HG02642 (cell line): ENCODE measurements at regions not wholly inside any gene's neighbourhood (a gene's known extent, or its start where the extent isn't known, plus 50 kb on each side); places are given as distances from the start of the nearest gene placed in this dataset.
A peak's percentile ranks its signal among the peaks of the same experiment; 100 is the strongest.

Experiments
- ATAC-seq: cut with Tn5 transposase; IDR thresholded peaks from one replicate; pipeline ENCODE4 v1.9.1; 2021; ENCODE audit warnings: mild to moderate bottlenecking; ENCODE audit not compliant: unreplicated experiment, poor library complexity

DNA sequence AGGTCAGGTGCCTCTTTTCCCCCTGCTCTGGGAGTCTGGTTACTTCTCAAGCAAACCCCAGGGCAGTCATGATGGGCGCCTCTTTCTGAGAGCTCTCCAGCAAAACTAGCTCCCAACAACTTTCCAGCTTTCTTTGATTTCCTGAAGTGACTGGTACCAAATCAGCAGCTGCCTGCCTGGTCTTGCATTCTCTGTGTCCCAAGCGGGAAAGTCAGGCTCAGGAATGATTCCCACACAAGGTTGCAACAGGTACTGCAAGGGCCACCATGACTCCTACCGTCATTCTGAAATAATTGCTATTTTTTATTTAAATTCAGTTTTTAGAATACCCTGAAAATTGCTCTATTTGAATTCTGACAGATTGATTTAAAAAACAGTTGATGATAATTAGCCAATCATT is 658.7 kb downstream of the SQOR start:
- ATAC-seq, result no peak

DNA sequence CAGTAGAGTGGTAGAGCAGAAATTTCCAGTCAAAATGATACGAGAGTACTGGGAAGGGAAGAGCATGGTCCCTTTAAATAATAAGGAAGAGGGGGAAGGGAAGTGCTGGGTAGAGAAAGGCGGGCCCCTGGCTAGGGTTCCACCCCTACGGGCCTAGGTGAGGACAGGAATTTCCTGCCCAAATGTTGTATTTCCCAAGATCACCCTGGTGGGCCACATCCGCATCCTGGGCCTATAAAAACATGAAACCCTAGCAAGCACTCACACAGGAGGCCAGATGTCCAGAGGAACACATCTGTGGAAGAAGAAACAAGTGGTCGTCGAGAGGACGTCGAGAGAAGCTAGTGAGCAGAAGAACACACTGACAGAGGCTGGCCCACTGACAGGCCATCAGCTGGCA is 661.2 kb downstream of the SQOR start:
- no peak for ATAC-seq

DNA sequence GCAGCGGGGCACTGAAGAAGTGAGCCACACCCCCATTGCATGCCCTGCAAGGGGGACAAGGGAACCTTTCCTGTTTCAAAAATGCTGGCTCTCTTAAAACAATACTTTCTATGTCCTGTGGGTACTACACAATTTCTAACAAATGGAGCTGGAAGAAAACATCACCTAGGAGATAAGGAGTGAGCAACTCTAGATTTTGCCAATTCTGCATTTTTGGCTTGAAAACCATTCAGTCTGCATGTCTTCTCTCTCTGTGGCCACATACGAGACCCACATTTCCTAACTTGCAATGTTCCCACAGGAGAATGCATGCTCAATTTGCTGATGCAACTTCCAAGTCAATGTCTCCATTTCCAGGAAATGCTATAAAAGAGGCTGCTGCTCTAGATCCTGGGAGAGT is 662.0 kb downstream of the SQOR start:
- no peak for ATAC-seq

DNA sequence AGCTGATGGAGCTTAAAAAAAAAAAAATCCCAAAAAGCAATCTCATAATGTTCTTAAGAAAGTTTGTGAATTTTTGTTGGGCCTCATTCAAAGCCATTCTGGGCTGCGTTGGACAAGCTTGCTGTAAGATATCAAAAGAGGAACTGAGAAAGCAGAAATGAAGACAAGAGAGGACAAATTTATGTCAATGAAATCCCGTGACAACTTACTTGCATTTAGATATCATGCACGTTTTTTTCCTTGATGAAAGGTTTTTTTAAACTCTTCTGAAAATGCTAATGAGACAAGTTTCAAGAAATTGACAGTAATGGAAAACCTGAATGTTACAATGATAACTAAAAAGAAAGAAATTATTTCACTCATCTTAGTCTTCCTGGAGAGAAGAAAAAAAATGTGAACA is 662.9 kb downstream of the SQOR start:
- ATAC-seq, result peak; percentile 90

DNA sequence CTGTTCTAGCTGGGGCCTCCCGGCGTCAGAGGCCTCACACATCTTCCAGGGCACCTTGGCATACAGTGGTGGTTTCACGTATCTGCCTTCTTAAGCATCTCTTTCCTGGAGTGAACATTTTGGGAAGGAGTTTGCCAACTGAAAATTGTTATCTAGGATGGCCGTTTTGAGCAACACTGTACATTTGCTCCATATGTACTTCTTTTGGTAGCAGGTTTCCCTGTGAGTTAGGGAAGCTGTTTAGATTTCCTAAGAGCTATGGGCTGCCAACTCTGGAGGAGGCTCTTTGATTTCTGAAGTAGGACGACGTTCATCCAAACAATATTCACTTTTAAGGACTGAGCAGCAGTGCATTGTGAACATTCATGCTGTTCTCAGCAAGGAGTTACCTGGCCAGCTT is 665.9 kb downstream of the SQOR start:
- ATAC-seq, result no peak

DNA sequence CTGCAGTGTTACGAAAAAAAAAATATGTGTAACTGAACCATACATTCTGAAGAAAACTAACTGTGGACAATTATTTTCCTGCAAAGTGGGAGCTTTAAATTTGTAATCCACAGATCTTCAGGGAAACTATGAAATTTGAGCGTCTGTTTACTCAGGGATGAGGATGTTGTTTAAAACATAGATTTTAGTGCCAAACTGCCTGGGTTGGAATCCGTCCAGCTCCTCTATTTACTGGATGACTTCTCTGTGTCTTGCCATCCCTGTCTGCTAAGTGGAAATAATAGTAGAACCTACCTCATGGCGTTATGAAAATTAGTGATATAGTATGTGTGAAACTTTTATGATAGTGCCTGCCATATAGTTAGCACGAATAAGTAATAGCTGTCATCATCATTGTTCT is 666.5 kb downstream of the SQOR start:
- ATAC-seq, result no peak

DNA sequence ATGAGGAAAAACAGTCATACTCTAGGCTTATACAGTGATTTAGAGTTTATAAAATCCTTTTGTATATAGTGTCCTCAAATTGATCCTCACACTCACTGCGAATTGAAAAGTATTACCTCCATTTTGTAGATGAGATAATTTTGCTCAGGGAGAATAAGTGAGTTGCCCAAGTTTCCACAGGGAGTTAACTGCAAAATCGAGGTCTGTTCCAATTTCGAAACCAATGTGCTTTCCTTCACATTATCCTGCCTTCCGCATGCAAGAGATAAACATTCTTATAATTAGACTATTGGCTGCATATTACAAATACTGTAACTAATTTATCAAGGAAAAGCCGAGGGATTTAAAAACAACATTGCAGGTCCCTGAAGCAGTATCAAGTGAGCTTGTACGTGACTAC is 667.0 kb downstream of the SQOR start:
- no peak for ATAC-seq

DNA sequence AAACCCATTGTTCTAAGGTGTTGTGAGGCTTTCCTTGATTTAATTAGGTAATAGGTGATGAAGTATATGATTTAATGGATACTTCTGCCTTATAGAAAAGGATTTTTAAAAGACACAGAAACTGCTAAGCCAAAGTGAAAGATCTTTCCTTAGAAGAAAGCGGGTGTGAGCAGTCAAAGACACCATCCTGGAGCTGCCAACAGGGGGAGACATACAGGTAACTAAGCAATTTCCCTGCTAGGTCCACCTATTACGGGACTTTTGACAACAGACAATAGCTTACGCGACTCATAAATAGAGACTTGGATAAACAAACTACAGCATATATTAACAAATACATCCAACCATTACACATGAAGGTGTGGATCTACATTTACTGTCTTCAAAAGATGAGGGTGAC is 669.5 kb downstream of the SQOR start:
- no peak for ATAC-seq

DNA sequence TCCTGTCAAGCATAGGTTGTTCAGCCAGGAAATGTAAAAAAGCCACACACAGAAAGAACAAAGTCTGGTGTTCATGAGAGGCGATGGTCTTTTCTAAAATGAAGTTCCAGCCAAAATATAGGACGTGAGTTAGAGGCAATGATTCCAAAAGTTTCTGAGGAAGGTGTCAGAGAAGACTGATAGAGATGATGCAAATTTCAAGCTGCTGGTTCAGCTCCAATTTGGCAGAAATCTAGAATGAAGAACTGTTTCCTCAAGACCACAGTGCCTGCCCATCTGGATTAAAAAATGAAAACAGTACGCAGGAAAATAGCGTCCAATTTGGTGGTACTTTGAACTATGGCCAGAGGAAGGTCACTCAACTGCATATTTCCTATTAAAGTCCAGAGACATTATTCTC is 672.9 kb downstream of the SQOR start:
- no peak for ATAC-seq

DNA sequence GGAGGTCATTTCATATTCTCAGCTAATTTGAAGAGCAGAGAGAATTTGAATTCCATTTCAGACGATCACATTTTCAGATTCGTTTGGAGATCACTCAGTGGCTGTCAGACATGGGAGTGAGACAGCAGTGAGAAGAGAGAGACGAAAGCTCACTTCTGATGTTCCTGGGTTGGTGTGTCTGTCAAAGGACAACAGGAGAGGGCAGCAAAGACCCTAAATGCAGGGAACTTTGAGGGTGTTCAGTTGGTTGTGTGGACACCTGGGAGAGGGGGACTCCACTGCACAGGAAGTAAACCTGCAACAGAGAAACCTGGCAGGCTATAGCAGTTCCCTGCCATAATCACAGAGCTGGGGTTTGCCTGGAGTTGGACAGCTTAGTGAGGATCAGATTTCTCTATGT is 675.1 kb downstream of the SQOR start:
- ATAC-seq, result no peak

DNA sequence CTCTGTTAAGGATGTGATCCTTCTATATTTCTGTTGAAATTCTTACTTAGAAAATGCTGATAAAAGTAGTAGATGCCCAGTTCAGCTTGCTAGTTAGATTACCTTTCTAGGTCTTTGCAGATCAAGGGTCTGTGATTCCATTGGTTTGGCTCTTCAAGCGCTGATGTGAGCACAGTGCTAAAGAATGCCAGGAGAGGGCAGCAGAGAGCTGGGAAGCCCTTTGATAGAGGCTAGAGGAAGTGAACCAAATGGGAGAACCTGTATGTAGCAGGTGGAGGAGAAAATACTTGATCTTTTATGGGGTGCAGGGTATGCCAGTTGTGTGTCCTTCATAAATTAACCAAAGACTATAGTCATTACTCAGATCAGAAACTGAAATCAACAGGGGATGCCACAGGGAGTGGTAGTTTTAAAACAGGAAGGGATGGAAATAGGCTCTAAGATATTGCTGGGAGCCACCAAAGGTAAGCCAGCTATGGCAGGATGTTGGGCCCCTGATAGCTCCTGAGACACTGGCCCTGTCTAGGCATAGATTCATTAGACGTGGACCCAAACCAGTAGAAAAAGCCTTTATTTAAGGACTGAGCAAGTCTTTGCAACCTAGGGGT is 677.4 kb downstream of the SQOR start:
- ATAC-seq, result peak; percentile 99

DNA sequence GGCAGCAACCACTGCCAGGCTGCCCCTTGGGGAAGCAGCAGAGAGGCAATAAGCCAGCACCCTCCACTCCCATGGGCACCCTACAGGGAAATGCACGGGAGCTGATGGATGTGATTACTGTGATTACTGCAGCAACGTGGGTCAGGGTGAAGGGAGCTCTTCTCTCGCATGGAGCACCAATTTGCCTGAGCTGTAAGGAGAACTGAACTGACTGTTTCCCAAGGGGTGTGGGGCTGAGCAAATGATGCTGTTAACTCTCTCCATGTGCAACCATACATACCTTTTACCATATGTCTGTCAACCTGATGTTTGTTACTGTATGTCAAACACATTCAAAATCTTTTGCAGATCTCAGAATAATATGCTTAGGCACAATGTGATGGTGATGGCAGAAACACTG is 680.6 kb downstream of the SQOR start:
- ATAC-seq, result no peak

DNA sequence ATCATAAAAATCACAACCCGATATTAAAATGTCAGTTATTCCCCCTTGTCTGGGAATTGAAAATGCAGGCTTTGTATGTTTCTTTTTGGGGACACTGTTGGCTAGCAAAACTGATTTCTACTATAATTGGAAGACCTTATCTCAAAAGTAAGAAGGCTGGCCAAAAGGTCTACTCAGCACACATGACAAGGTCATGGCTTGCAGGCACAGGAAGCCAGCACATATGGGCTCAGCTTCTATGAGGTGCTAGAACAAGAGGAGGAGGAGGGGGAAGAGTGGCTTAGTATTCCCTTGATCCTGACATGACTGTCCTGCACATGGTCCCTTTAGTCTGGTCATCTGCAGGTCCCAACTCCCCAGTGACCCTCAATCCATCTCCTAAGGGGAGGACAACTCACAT is 681.2 kb downstream of the SQOR start:
- no peak for ATAC-seq

DNA sequence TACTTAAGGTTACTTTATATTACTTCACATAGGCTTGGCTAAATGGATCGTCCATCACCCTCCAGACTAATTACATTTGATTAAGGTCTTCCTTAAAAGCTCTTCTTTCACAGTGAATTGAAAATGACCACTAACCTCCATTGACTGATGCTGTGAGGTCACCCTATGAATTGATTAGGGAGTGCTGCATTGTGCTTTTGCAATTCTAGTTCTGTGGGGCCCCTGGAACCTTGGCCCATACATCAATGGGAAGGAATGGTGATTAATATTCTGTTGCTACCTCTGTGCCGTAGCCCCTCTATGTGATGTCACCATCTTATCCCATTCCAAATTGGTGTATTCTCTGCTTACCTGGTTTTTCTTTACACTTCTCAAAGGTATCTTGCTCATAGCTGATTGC is 682.2 kb downstream of the SQOR start:
- ATAC-seq, result no peak

DNA sequence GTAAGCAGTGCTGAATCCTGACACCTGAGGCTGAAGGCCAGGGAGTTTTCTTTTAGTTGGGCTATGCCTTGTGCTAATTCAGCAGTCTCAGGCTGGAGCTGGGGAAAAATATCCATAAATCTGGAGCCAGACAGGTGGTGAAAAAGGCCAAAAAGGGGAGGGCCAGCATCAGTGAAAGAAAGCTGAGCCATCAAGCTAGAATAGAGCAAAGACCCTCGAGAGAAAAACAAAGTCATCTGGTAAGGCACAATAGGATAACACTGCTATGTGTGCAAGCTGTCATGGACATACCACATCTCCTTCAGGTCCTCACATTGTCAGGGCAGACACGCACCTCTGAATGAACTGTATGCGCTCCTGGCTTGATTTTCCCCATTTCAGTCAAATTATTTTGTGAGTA is 687.9 kb downstream of the SQOR start:
- ATAC-seq, result no peak

DNA sequence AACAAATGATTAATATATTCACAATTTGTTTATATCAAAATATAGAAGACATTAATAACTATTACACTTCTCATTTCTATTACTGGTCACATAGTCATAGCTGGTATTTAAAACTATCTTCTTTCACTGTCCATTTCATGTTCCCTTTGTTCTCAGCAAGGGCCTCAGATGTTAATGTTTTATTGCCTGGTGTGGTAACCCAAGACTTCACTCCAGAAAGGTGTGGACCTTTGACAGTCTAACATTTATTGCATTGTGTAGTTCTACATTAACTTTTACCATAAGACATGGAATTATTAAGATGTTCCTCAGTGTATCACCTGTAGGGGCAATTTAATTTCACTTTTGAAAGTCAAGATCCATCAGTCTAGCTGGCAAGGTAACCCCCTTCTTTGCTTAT is 691.3 kb downstream of the SQOR start:
- no peak for ATAC-seq

DNA sequence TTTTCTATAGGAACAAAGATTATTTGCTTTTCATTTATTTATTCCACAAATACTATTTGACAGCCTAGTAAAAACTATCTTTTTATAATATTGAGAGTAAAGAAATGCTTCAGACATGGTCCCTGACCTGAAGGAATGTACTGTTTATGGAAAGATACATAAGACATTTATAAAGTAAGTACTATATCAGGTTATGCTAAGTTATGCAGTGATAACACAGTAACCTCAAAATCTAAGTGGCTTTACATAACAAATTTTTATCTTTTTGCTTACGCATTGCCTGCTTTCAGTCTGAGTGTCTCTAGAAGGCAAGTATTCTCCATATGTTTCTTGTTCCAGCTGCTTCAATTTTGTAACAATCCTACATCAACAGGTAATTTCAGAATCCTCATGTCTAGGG is 694.0 kb downstream of the SQOR start:
- no peak for ATAC-seq

DNA sequence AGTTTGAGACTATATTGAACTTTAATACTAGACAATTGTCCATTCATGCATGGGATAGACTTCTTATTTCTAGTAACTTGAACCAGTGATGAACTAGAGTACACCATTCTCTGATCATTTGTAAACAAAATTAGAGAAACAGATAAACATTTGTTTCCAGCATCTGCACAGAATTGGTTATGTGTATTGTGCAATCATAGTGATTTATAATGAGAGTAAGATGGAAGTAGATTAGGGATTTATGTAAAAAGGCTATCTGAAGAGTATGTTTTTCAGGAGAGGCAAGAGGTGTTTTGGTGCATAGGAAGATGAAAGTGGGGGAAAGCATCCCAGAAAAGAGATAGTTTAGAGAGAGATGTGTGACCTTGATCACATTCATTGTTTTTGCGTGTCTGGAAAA is 695.0 kb downstream of the SQOR start:
- no peak for ATAC-seq

DNA sequence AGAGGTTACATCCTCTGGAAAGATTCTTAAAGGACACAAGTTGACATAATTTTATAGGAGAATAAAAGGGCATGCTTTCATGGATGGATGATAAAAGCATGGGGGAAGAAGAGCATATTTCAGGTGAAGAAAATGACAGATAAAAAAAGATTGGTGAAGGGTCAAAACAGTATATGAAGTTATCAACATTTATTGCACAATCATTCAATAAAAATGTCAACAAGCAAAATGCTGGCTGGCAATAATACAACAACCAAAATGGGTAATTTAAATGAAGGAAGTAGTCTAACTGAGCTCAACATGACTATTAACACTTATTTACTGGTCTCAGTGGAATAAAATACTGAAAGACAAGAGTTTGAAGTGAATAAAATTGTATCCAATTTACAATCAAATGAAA is 696.7 kb downstream of the SQOR start:
- ATAC-seq, result no peak

DNA sequence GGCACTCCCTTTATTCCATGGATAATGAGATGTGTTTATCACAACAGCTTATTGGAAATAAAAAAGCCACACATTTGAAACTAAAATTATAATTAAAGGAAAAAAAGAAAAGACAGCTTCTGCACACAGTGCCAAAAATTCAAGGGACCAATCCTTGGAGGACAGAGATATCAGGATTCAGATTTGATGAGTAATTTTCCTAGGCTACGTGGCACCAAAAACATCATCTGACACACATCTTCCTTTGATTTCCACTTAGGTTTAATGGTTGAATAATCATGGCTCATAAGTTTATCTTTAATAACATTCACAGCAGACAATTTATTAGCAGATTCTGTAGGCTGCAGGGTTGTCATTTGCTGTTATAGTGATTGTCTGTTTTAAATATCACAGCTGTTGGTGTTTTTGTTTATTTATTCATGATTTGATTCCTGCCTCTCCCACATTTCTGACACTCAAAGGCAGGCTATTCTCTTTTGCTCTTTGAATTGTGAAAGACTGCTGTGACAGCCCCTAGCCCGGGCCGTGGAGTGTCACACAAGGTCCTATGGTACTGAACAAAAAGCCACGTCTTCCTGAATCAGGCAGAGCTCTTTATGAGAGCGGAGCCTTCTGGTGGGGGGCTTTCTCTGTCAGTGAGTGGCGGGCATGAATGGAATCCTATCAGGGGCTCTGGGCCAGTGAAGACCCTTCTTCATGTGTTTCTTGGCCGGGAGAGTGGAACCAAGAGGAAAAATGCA is 708.5 kb downstream of the SQOR start:
- no peak for ATAC-seq

DNA sequence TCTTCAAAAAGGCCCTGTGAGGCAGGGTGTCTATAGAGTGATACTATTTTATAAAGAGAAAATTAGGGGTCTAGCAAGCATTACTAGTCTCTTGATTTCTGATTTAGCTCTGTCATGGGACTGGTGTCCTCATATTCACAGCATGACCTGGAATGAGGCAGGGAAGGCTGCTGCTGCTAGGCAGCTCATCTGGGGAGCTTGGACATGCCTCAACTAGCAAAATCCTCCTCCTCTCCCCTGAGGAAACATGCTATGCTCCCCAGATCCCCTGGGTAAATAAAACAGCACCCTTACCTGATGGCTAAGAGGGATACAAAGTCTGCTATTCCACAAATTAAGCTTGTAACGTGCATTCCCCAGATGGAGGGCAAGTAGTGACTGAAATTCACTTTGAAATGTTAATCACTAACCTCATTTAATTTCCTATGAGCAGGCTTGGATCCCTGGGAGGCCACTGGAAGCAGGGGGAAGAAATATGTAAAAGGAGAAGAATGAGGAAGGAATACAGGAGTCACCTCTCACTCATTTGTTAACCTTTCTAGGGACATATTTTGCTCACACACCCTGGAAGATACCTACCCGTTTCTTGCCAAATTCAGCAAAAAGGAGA is 709.4 kb downstream of the SQOR start:
- no peak for ATAC-seq

DNA sequence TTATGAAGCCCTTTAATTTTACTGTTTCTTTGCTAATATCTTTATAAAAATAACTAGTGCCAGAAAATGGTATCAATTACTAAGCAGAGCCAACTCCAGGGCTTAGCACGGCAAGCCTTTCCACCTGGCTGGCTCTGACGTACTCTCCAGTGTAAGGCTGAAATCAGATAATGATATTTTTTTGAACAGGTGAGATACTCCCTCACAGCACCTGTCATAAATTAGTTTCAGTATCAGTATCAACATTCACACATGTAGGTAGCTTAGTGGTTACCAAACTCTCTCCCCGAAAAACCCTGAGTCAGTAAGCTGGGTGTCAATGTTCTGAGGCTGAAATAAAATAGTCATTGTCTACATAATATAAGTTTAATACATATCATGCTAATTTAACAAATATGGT is 710.1 kb downstream of the SQOR start:
- ATAC-seq, result no peak
